Liver (tissue), 3 donors: ENCODE measurements at regions not wholly inside any gene's neighbourhood (a gene's known extent, or its start where the extent isn't known, plus 50 kb on each side); places are given as distances from the start of the nearest gene placed in this dataset.
"Not testable (repeated sequence)": the region's sequence is repeated elsewhere in the genome, so short reads cannot be mapped to it uniquely, and the experiment has no call there.

Source experiments
- ATF3 ChIP-seq: IDR thresholded peaks from 2 replicates; pipeline ENCODE4 v1.6.1; 2016; ENCODE audit warnings: antibody characterized with exemption
- CTCF ChIP-seq: fragments of 150-350 bp; IDR thresholded peaks from 2 replicates; pipeline ENCODE4 v1.5.1; 2017; ENCODE audit warnings: improper control_type of control experiment, low read depth, low read length; ENCODE audit not compliant: missing input control
- EGR1 ChIP-seq, 2 donors: IDR thresholded peaks; 2 replicates each; pipeline ENCODE4 v1.6.1; 2016 to 2018; ENCODE audit warnings: antibody characterized with exemption in 2 of 2, low read depth in 2 of 2
- GABPA ChIP-seq, 2 donors: IDR thresholded peaks in 1 of 2; conservative IDR thresholded peaks in 1 of 2; 2 replicates each; pipeline ENCODE4 v1.6.1; 2016; ENCODE audit warnings: antibody characterized with exemption in 2 of 2, mild to moderate bottlenecking in 1 of 2, moderate library complexity in 1 of 2
- HNF4A ChIP-seq, 2 donors: conservative IDR thresholded peaks; 2 replicates each; pipeline ENCODE4 v1.6.1; 2016; ENCODE audit warnings: antibody characterized with exemption in 2 of 2, mild to moderate bottlenecking in 2 of 2
- JUND ChIP-seq, 2 donors: IDR thresholded peaks; 2 replicates each; pipeline ENCODE4 v1.6.1; 2016; ENCODE audit warnings: antibody characterized with exemption in 2 of 2
- MAX ChIP-seq: IDR thresholded peaks from 2 replicates; pipeline ENCODE4 v1.6.1; 2016; ENCODE audit warnings: antibody characterized with exemption
- NR2F2 ChIP-seq: IDR thresholded peaks from 2 replicates; pipeline ENCODE4 v1.6.1; 2016; ENCODE audit warnings: antibody characterized with exemption
- RAD21 ChIP-seq, 2 donors: IDR thresholded peaks; 2 replicates each; pipeline ENCODE4 v1.6.1; 2016; ENCODE audit warnings: antibody characterized with exemption in 2 of 2, mild to moderate bottlenecking in 2 of 2
- REST ChIP-seq: IDR thresholded peaks from 2 replicates; pipeline ENCODE4 v1.6.1; 2016; ENCODE audit warnings: antibody characterized with exemption, mild to moderate bottlenecking
- RXRA ChIP-seq, 2 donors: IDR thresholded peaks; 2 replicates each; pipeline ENCODE4 v1.6.1; 2017 to 2018; ENCODE audit warnings: antibody characterized with exemption in 2 of 2, mild to moderate bottlenecking in 1 of 2
- TAF1 ChIP-seq: conservative IDR thresholded peaks from 2 replicates; pipeline ENCODE4 v1.6.1; 2016; ENCODE audit warnings: antibody characterized with exemption, mild to moderate bottlenecking
- YY1 ChIP-seq: IDR thresholded peaks from 2 replicates; pipeline ENCODE4 v1.6.1; 2016; ENCODE audit warnings: antibody characterized with exemption, mild to moderate bottlenecking
- donor health status: healthy.
- donor health status: healthy.

- TF ChIP-seq RAD21 (IDR thresholded peaks at IDR 0.05); YY1; CTCF; MAX; ATF3; EGR1 (IDR thresholded peaks at IDR 0.05; ENCODE audit: low read depth in 2 of 2); REST; TAF1; NR2F2; RXRA (IDR thresholded peaks at IDR 0.05); JUND (IDR thresholded peaks at IDR 0.05); HNF4A (conservative IDR thresholded peaks at IDR 0.05); GABPA (IDR thresholded peaks at IDR 0.05 in 1 of 2, conservative IDR thresholded peaks at IDR 0.05 in 1 of 2): not testable (repeated sequence)
These were observed 372.2 kb downstream of the TECRL start for GRCh38 chr4:64037033-64037432.
